Inferior parietal cortex (tissue), 1 donor: ENCODE measurements at regions not wholly inside any gene's neighbourhood (a gene's known extent, or its start where the extent isn't known, plus 50 kb on each side); places are given as distances from the start of the nearest gene placed in this dataset.

Experiments used
- DNase-seq: peaks from one replicate; pipeline ENCODE4 v3.0.0-alpha.2; 2016; ENCODE audit errors: extremely low spot score

GRCh38 chr4:28636971-28637370 lies 1776.3 kb downstream of the STIM2 start:
- DNase-seq = no peak

GRCh38 chr4:28639747-28640146 lies 1779.1 kb downstream of the STIM2 start:
- no peak for DNase-seq

- DNase-seq = no peak
Measured at GRCh38 chr4:28654618-28655017, 1794.0 kb downstream of the STIM2 start.

- DNase-seq = no peak
Measured at GRCh38 chr4:28665306-28665705, 1804.7 kb downstream of the STIM2 start.

GRCh38 chr4:28675582-28675981 lies 1814.9 kb downstream of the STIM2 start:
- no peak for DNase-seq

- no peak for DNase-seq
Measured at GRCh38 chr4:28677808-28678207, 1817.2 kb downstream of the STIM2 start.

GRCh38 chr4:28682847-28683246 lies 1822.2 kb downstream of the STIM2 start:
- DNase-seq = no peak

GRCh38 chr4:28686618-28687017 lies 1826.0 kb downstream of the STIM2 start:
- peak; percentile 39 for DNase-seq

GRCh38 chr4:28690890-28691289 lies 1830.2 kb downstream of the STIM2 start:
- DNase-seq = no peak

- DNase-seq = no peak
Measured at GRCh38 chr4:28702571-28702970, 1841.9 kb downstream of the STIM2 start.

GRCh38 chr4:28709891-28710290 lies 1849.2 kb downstream of the STIM2 start:
- no peak for DNase-seq

- no peak for DNase-seq
Measured at GRCh38 chr4:28723371-28723770, 1862.7 kb downstream of the STIM2 start.

GRCh38 chr4:28724239-28724638 lies 1863.6 kb downstream of the STIM2 start:
- DNase-seq = no peak

GRCh38 chr4:28730304-28730703 lies 1869.7 kb downstream of the STIM2 start:
- no peak for DNase-seq

- no peak for DNase-seq
Measured at GRCh38 chr4:28744066-28744465, 1883.4 kb downstream of the STIM2 start.

- DNase-seq = no peak
Measured at GRCh38 chr4:28754376-28754775, 1893.7 kb downstream of the STIM2 start.

GRCh38 chr4:28755081-28755480 lies 1894.4 kb downstream of the STIM2 start:
- DNase-seq = no peak

- no peak for DNase-seq
Measured at GRCh38 chr4:28759064-28759463, 1898.4 kb downstream of the STIM2 start.

GRCh38 chr4:28760003-28760402 lies 1899.4 kb downstream of the STIM2 start:
- DNase-seq = no peak

GRCh38 chr4:28772066-28772465 lies 1911.4 kb downstream of the STIM2 start:
- no peak for DNase-seq

- no peak for DNase-seq
Measured at GRCh38 chr4:28772788-28773187, 1912.1 kb downstream of the STIM2 start.

GRCh38 chr4:28774344-28774743 lies 1913.7 kb downstream of the STIM2 start:
- DNase-seq = no peak

- DNase-seq = no peak
Measured at GRCh38 chr4:28776004-28776403, 1915.4 kb downstream of the STIM2 start.

- no peak for DNase-seq
Measured at GRCh38 chr4:28784188-28784587, 1923.5 kb downstream of the STIM2 start.

- no peak for DNase-seq
Measured at GRCh38 chr4:28787947-28788346, 1927.3 kb downstream of the STIM2 start.
